ENCODE measurements at regions not wholly inside any gene's neighbourhood (a gene's known extent, or its start where the extent isn't known, plus 50 kb on each side); places are given as distances from the start of the nearest gene placed in this dataset.

- H3K4me3 ChIP-seq (replicated peaks; ENCODE audit: insufficient read depth, low read length): no peak overlapping the region
- TF ChIP-seq POLR2AphosphoS5 (IDR thresholded peaks at IDR 0.05; ENCODE audit: low read depth) (no peak), GABPA (IDR thresholded peaks at IDR 0.05; ENCODE audit: low read depth) (no peak), SPI1 (IDR thresholded peaks at IDR 0.05; ENCODE audit: borderline replicate concordance, low read depth) (no peak), REST (IDR thresholded peaks at IDR 0.05; ENCODE audit: insufficient replicate concordance, low read depth) (no peak), CTCF (IDR thresholded peaks at IDR 0.05; ENCODE audit: insufficient read depth, low read length) (no peak)
- no peak for DNase-seq (ENCODE audit: low read depth in 1 of 2, low spot score in 1 of 2)
- H3K27me3 ChIP-seq (ENCODE audit: insufficient read depth, poor library complexity, severe bottlenecking): no peaks in the 10 kb centered on the region
- no peak overlapping the region for H3K27ac ChIP-seq (replicated peaks)
Measured at GRCh38 chrX:40434443-40434842, 146.3 kb upstream of the ATP6AP2 start.

- Histone ChIP-seq H3K27ac (replicated peaks) (no peak overlapping the region), H3K27me3 (ENCODE audit: insufficient read depth, poor library complexity, severe bottlenecking) (no peaks in the 10 kb centered on the region), H3K4me3 (replicated peaks; ENCODE audit: insufficient read depth, low read length) (no peak overlapping the region)
- no peak for TF ChIP-seq SPI1 (IDR thresholded peaks at IDR 0.05; ENCODE audit: borderline replicate concordance, low read depth)
- no peak for TF ChIP-seq POLR2AphosphoS5 (IDR thresholded peaks at IDR 0.05; ENCODE audit: low read depth)
- no peak for TF ChIP-seq REST (IDR thresholded peaks at IDR 0.05; ENCODE audit: insufficient replicate concordance, low read depth)
- no peak for TF ChIP-seq CTCF (IDR thresholded peaks at IDR 0.05; ENCODE audit: insufficient read depth, low read length)
- no peak for TF ChIP-seq GABPA (IDR thresholded peaks at IDR 0.05; ENCODE audit: low read depth)
- DNase-seq (ENCODE audit: low read depth in 1 of 2, low spot score in 1 of 2): no peak
Measured at GRCh38 chrX:40433160-40433559, 147.6 kb upstream of the ATP6AP2 start.

- no peak for TF ChIP-seq GABPA (IDR thresholded peaks at IDR 0.05; ENCODE audit: low read depth)
- TF ChIP-seq SPI1 (IDR thresholded peaks at IDR 0.05; ENCODE audit: borderline replicate concordance, low read depth): no peak
- TF ChIP-seq CTCF (IDR thresholded peaks at IDR 0.05; ENCODE audit: insufficient read depth, low read length): no peak
- no peak for TF ChIP-seq REST (IDR thresholded peaks at IDR 0.05; ENCODE audit: insufficient replicate concordance, low read depth)
- no peak for TF ChIP-seq POLR2AphosphoS5 (IDR thresholded peaks at IDR 0.05; ENCODE audit: low read depth)
- Histone ChIP-seq H3K27me3 (ENCODE audit: insufficient read depth, poor library complexity, severe bottlenecking) (no peaks in the 10 kb centered on the region), H3K4me3 (replicated peaks; ENCODE audit: insufficient read depth, low read length) (no peak overlapping the region), H3K27ac (replicated peaks) (no peak overlapping the region)
- no peak for DNase-seq (ENCODE audit: low read depth in 1 of 2, low spot score in 1 of 2)
Measured at GRCh38 chrX:40424259-40424658, 156.5 kb upstream of the ATP6AP2 start.
